IMR-90 (cell line): ENCODE measurements at regions not wholly inside any gene's neighbourhood (a gene's known extent, or its start where the extent isn't known, plus 50 kb on each side); places are given as distances from the start of the nearest gene placed in this dataset.
A peak's percentile ranks its signal among the peaks of the same experiment; 100 is the strongest.

Experiments
- ATAC-seq: fragments of 200-7000 bp; cut with Tn5 transposase; 2 replicates; pipeline ENCODE4 v1.9.1; 2020; ENCODE audit warnings: low read depth, mild to moderate bottlenecking, moderate library complexity
- BruUV-seq: library from RNA; stranded (reverse); fragments of 400-500 nt; replicated peaks from 2 replicates; lab custom pipeline; 2021; lab: Mats Ljungman, UMichigan
- CTCF ChIA-PET: fragments of 300-600 bp; formaldehyde crosslinking; extraction: SDS; loops from one replicate; lab custom pipeline; 2021; ENCODE audit warnings: antibody characterized with exemption; lab: Yijun Ruan, JAX
- POLR2A ChIA-PET: fragments of 300-600 bp; sonication (Branson Sonifier 250); formaldehyde crosslinking; loops from one replicate; lab custom pipeline; 2022; ENCODE audit warnings: antibody characterized with exemption; ENCODE audit not compliant: unreplicated experiment; lab: Charles Lee
- DNase-seq: peaks from one replicate; pipeline ENCODE4 v3.0.0; 2013
- H2AFZ ChIP-seq: replicated peaks from 2 replicates; pipeline ENCODE3; 2013; ENCODE audit warnings: low read length, mild to moderate bottlenecking; ENCODE audit not compliant: poor library complexity
- H2AK5ac ChIP-seq: 2 replicates; pipeline ENCODE4 v1.6.1; 2013; ENCODE audit warnings: low read depth, low read length, inconsistent platforms
- H2AK9ac ChIP-seq: replicated peaks from 2 replicates; pipeline ENCODE3; 2013; ENCODE audit warnings: mild to moderate bottlenecking, low read depth, low read length, moderate library complexity; ENCODE audit not compliant: poor library complexity
- H2BK120ac ChIP-seq: 2 replicates; pipeline ENCODE4 v1.6.1; 2013; ENCODE audit warnings: low read depth, low read length, inconsistent platforms
- H2BK15ac ChIP-seq: 3 replicates; pipeline ENCODE4 v1.6.1; 2013; ENCODE audit warnings: low read depth, low read length, inconsistent platforms
- H2BK20ac ChIP-seq: 2 replicates; pipeline ENCODE4 v1.6.1; 2013; ENCODE audit warnings: low read depth, mild to moderate bottlenecking, inconsistent platforms, low read length, moderate library complexity
- H2BK5ac ChIP-seq: 2 replicates; pipeline ENCODE4 v1.6.1; 2013; ENCODE audit warnings: mild to moderate bottlenecking, low read depth, low read length, inconsistent platforms; ENCODE audit not compliant: poor library complexity, severe bottlenecking
- H3K14ac ChIP-seq: replicated peaks from 2 replicates; pipeline ENCODE4 v1.6.1; 2013; ENCODE audit warnings: low read depth, low read length, inconsistent platforms
- H3K18ac ChIP-seq: 2 replicates; pipeline ENCODE4 v1.6.1; 2013; ENCODE audit warnings: low read depth, low read length, control low read depth
- H3K23ac ChIP-seq: 2 replicates; pipeline ENCODE4 v1.6.1; 2013; ENCODE audit warnings: low read depth, low read length, inconsistent platforms
- H3K27ac ChIP-seq: 2 replicates; pipeline ENCODE4 v1.5.1; 2013; ENCODE audit warnings: mild to moderate bottlenecking, control low read depth, low read length; ENCODE audit not compliant: insufficient read depth
- H3K27me3 ChIP-seq: 2 replicates; pipeline ENCODE4 v1.6.1; 2013; ENCODE audit warnings: low read length; ENCODE audit not compliant: control insufficient read depth, insufficient read depth
- H3K36me3 ChIP-seq: 2 replicates; pipeline ENCODE4 v1.6.1; 2013; ENCODE audit warnings: low read length, mixed read lengths; ENCODE audit not compliant: control insufficient read depth, insufficient read depth
- H3K4ac ChIP-seq: 2 replicates; pipeline ENCODE4 v1.6.1; 2013; ENCODE audit warnings: low read depth, low read length, inconsistent platforms
- H3K4me1 ChIP-seq: 2 replicates; pipeline ENCODE4 v1.6.1; 2013; ENCODE audit warnings: low read length, mixed read lengths; ENCODE audit not compliant: control insufficient read depth, insufficient read depth
- H3K4me2 ChIP-seq: 2 replicates; pipeline ENCODE4 v1.6.1; 2013; ENCODE audit warnings: low read depth, mild to moderate bottlenecking, control low read depth, low read length, moderate library complexity
- H3K4me3 ChIP-seq: 2 replicates; pipeline ENCODE4 v1.5.1; 2013; ENCODE audit warnings: low read depth, mild to moderate bottlenecking, control low read depth, low read length, moderate library complexity; ENCODE audit not compliant: insufficient read depth
- H3K56ac ChIP-seq: 2 replicates; pipeline ENCODE4 v1.6.1; 2013; ENCODE audit warnings: low read length, inconsistent platforms; ENCODE audit not compliant: insufficient read depth; ENCODE audit errors: extremely low read depth
- H3K79me1 ChIP-seq, 2 experiments: 2 replicates each; pipeline ENCODE4 v1.6.1; 2013; ENCODE audit warnings: low read length in 2 of 2, inconsistent platforms in 1 of 2, low read depth in 1 of 2
- H3K9ac ChIP-seq: 2 replicates; pipeline ENCODE4 v1.6.1; 2013; ENCODE audit warnings: low read depth, low read length, control low read depth
- H3K9me1 ChIP-seq: 2 replicates; pipeline ENCODE4 v1.6.1; 2013; ENCODE audit warnings: low read length, inconsistent platforms; ENCODE audit not compliant: insufficient read depth
- H3K9me3 ChIP-seq: 2 replicates; pipeline ENCODE4 v1.6.1; 2013; ENCODE audit warnings: low read length; ENCODE audit not compliant: control insufficient read depth, insufficient read depth
- H4K20me1 ChIP-seq: 2 replicates; pipeline ENCODE4 v1.6.1; 2013; ENCODE audit warnings: low read length, inconsistent platforms; ENCODE audit not compliant: insufficient read depth
- H4K5ac ChIP-seq: 2 replicates; pipeline ENCODE4 v1.6.1; 2013; ENCODE audit warnings: mild to moderate bottlenecking, low read depth, low read length, control low read depth
- H4K8ac ChIP-seq, 2 experiments: 2 replicates each; pipeline ENCODE4 v1.6.1; 2013; ENCODE audit warnings: low read depth in 2 of 2, low read length in 2 of 2, control low read depth in 1 of 2, inconsistent platforms in 1 of 2
- H4K91ac ChIP-seq: 2 replicates; pipeline ENCODE4 v1.6.1; 2013; ENCODE audit warnings: low read depth, low read length, inconsistent platforms; ENCODE audit not compliant: insufficient read depth
- CEBPB ChIP-seq: IDR thresholded peaks from 2 replicates; pipeline ENCODE4 v1.6.1; 2012; ENCODE audit warnings: low read depth, low read length, improper control_type of control experiment
- ELK1 ChIP-seq: fragments of 150-350 bp; IDR thresholded peaks from 2 replicates; pipeline ENCODE4 v1.6.1; 2016; ENCODE audit warnings: low read depth, mild to moderate bottlenecking, low read length, moderate library complexity, borderline replicate concordance
- FOS ChIP-seq: fragments of 150-350 bp; IDR thresholded peaks from 2 replicates; pipeline ENCODE4 v1.6.1; 2016; ENCODE audit warnings: low read depth, low read length
- POLR2A ChIP-seq: IDR thresholded peaks from 2 replicates; pipeline ENCODE4 v1.6.1; 2012; ENCODE audit warnings: mild to moderate bottlenecking, low read depth, low read length
- RAD21 ChIP-seq: IDR thresholded peaks from 2 replicates; pipeline ENCODE4 v1.6.1; 2012; ENCODE audit warnings: low read length, improper control_type of control experiment
- RCOR1 ChIP-seq: IDR thresholded peaks from 2 replicates; pipeline ENCODE4 v1.6.1; 2012; ENCODE audit warnings: mild to moderate bottlenecking, low read length, improper control_type of control experiment; ENCODE audit not compliant: insufficient replicate concordance
- RFX5 ChIP-seq: IDR thresholded peaks from 2 replicates; pipeline ENCODE4 v1.8.0; 2012; ENCODE audit warnings: low read depth, mild to moderate bottlenecking, low read length, moderate library complexity
- WGBS, 2 experiments: methylation state at CpG; one replicate each; pipeline versions ENCODE4 v1.1.5 to v1.1.7; 2013; ENCODE audit warnings: missing lambda C conversion rate in 2 of 2; ENCODE audit not compliant: insufficient read length in 1 of 2; ENCODE audit errors: extremely low coverage in 2 of 2; 5-methylcytosine and 5-hydroxymethylcytosine counted together
- dilution Hi-C: fragments of 300-500 bp; cut with HindIII; formaldehyde crosslinking; loops from one replicate; pipeline ENCODE4 v1.14.3; 2018; ENCODE audit warnings: low sequenced_read_pairs; ENCODE audit not compliant: unreplicated experiment
- in situ Hi-C: fragments of 300-500 bp; cut with MboI; formaldehyde crosslinking; loops from 3 replicates; pipeline ENCODE4 v1.14.3; 2019; ENCODE audit warnings: low sequenced_read_pairs, inconsistent platforms, mixed read lengths
- intact Hi-C: fragments of 100-400 bp; cut with micrococcal nuclease; formaldehyde crosslinking; loops from 2 replicates; pipeline ENCODE4 v1.10.0; 2022

GRCh38 chr13:59488436-59488835 is 675.3 kb downstream of the DIAPH3 start:
- no peaks in the 10 kb centered on the region; the same call in 1 of the 2 replicates for H3K27me3 ChIP-seq
- POLR2A ChIA-PET, result no interaction called here
- dilution Hi-C loops (no loop called here), in situ Hi-C loops (no loop called here), intact Hi-C loops (no loop called here)
- no peak overlapping the region for H3K4me2 ChIP-seq
- no peak overlapping the region for H3K18ac ChIP-seq
- no peak overlapping the region for H2BK5ac ChIP-seq
- H3K9me3 ChIP-seq, result no peaks in the 10 kb centered on the region
- H2BK20ac ChIP-seq, result no peak overlapping the region
- H2AFZ ChIP-seq, result no peak overlapping the region
- no peaks in the 10 kb centered on the region; the same call in 1 of the 2 replicates for H3K4me1 ChIP-seq
- no peaks in the 10 kb centered on the region for H4K20me1 ChIP-seq
- CTCF ChIA-PET, result no interaction called here
- H2BK120ac ChIP-seq, result no peak overlapping the region
- H3K4ac ChIP-seq, result no peak overlapping the region
- no peak overlapping the region for H2AK5ac ChIP-seq
- H3K14ac ChIP-seq, result no peak overlapping the region
- no peak overlapping the region for H3K27ac ChIP-seq
- no peak overlapping the region for H3K9ac ChIP-seq
- H2AK9ac ChIP-seq, result no peak overlapping the region
- no peak overlapping the region for H3K4me3 ChIP-seq
- no peak overlapping the region for H2BK15ac ChIP-seq
- H3K9me1 ChIP-seq, result no peaks in the 10 kb centered on the region
- no peaks in the 10 kb centered on the region for H3K36me3 ChIP-seq
- DNase-seq, result no peak
- no peak overlapping the region for H4K91ac ChIP-seq
- BruUV-seq, result no TSS peak
- TF ChIP-seq POLR2A (no peak), CEBPB (no peak), RFX5 (no peak), FOS (no peak), RAD21 (no peak), RCOR1 (no peak), ELK1 (no peak)
- H3K23ac ChIP-seq, result no peak overlapping the region
- no peak overlapping the region for H4K5ac ChIP-seq
- peak; percentile 73 for ATAC-seq
- WGBS, 2 experiments, result no CpG with 5 or more reads among the region's 2 CpGs
- no peak overlapping the region for H3K56ac ChIP-seq
- H3K79me1 ChIP-seq, result no peaks in the 10 kb centered on the region
- H4K8ac ChIP-seq, result no peak overlapping the region
